Renal cortical epithelial cell (primary cell): ENCODE measurements at regions not wholly inside any gene's neighbourhood (a gene's known extent, or its start where the extent isn't known, plus 50 kb on each side); places are given as distances from the start of the nearest gene placed in this dataset.
"Not testable (repeated sequence)": the region's sequence is repeated elsewhere in the genome, so short reads cannot be mapped to it uniquely, and the experiment has no call there.

ENCODE experiments used
- DNase-seq: peaks from one replicate; pipeline ENCODE4 v3.0.0-alpha.2; 2011; ENCODE audit warnings: low read depth

GRCh38 chrX:84858771-84859170, 144.9 kb upstream of the APOOL start:
- not testable (repeated sequence) for DNase-seq

- DNase-seq: no peak
Measured at GRCh38 chrX:84865113-84865512, 138.6 kb upstream of the APOOL start.

GRCh38 chrX:84870281-84870680, 133.4 kb upstream of the APOOL start:
- DNase-seq: not testable (repeated sequence)

- not testable (repeated sequence) for DNase-seq
Measured at GRCh38 chrX:84872160-84872771, 131.4 kb upstream of the APOOL start.

GRCh38 chrX:84873176-84873575, 130.5 kb upstream of the APOOL start:
- DNase-seq: no peak

GRCh38 chrX:84876876-84877275, 126.8 kb upstream of the APOOL start:
- no peak for DNase-seq

GRCh38 chrX:84893897-84894296, 109.8 kb upstream of the APOOL start:
- no peak for DNase-seq

GRCh38 chrX:84907324-84907968, 96.2 kb upstream of the APOOL start:
- peak; percentile 3 for DNase-seq

GRCh38 chrX:84909151-84909550, 94.5 kb upstream of the APOOL start:
- DNase-seq: peak; percentile 9

GRCh38 chrX:84924624-84925023, 79.1 kb upstream of the APOOL start:
- no peak for DNase-seq

- no peak for DNase-seq
Measured at GRCh38 chrX:84932814-84933213, 70.9 kb upstream of the APOOL start.

GRCh38 chrX:84933956-84934556, 69.6 kb upstream of the APOOL start:
- no peak for DNase-seq
